Cardiac septum (tissue), 1 donor: ENCODE measurements at regions not wholly inside any gene's neighbourhood (a gene's known extent, or its start where the extent isn't known, plus 50 kb on each side); places are given as distances from the start of the nearest gene placed in this dataset.

Experiments used
- DNase-seq: peaks from one replicate; pipeline ENCODE4 v3.0.0-alpha.2; 2020; ENCODE audit warnings: low spot score
- intact Hi-C: fragments of 100-400 bp; cut with DNase I; formaldehyde crosslinking; loops from one replicate; pipeline ENCODE4 v1.14.0; 2022
- donor health status: DM: no; HTN: no; CAD: no.

DNA sequence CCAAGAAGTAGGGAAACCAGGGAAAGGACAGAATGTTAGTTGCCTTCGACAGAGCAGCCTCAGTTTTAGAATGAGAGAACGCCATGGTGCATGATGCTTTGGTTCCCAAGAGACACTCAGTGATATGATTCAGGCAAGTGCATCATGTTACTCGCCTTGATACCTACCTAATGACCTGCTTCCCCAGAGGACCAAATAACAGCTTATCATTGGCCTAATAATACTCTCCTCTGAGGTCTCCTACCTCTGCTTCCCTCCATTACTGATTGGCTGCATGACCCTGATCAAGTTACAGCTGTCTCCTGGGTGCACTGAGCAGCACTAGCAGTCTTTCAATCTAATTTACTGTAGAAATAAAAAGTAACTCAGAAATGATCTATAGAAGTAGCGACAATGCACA, 979.7 kb upstream of the FAT3 start:
- intact Hi-C loops, result loop anchor here (10.0 kb wide), 1 partner anchor 200 kb away; no protein-coding TSS in a partner anchor
- DNase-seq, result no peak

GRCh38 chr11:91243630-91244029, 981.0 kb upstream of the FAT3 start:
- intact Hi-C loops, result loop anchor here (10.0 kb wide), 1 partner anchor 199 kb away; no protein-coding TSS in a partner anchor
- DNase-seq, result no peak

DNA sequence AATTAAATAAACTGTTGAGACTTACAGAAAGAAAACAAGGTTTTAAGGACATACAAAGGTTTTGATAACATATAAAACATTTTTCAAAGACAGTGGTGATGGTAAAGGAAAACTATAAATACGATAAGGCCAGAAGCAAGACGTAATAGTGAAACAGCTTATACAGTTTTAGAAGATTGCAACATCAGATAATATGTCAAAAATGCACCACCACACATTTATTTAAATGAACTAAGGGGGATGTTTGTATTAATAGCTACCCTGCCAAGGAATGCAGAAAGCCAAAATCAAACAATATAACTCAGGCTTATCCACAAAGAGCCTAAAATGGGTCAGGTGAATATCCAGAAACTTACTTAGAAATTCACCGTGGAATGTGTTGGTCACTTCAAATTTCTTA, 981.6 kb upstream of the FAT3 start:
- no peak for DNase-seq
- intact Hi-C loops, result loop anchor here (10.0 kb wide), 1 partner anchor 198 kb away; no protein-coding TSS in a partner anchor

DNA sequence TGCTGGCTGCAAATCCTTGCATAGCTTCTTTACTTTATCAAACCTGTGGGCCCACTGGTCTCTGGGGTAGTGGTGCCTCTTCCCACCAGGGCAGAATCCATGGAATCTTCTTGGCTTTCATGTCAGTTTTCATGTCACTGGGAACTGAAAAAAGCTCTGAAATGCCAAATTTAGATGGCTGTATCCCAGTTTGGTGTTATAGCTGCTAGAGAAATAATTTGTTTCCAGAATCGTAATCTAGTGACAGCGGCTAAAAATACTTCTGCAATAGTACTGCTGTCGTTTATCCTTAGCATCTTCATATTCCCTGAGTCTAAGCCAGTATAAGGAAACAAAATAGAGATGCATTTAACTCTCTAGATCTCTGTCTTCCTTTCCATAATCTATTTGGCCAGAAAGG, 983.4 kb upstream of the FAT3 start:
- no peak for DNase-seq
- intact Hi-C loops, result loop anchor here (10.0 kb wide), 1 partner anchor 196 kb away; no protein-coding TSS in a partner anchor

DNA sequence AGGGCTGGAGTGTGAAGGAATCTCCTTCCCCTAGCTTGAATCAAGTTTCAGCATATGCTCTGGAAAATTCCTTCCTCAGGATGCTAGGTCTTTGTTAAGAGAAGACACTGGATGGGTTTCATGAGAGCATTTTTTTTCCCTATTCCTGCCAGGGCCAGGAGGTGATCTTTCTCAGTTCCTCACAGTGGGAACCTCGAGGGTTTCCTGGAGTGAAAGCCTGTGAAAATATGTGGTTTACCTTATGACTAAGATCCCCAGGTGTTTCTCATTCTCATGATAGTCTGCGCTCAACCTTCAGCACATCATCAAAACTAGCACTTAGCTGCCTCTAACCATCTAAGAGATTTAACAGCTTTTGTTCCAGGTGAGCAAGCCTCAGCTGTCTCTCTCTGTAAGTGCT, 985.3 kb upstream of the FAT3 start:
- no peak for DNase-seq
- intact Hi-C loops, result no loop called here

GRCh38 chr11:91231226-91231625, 993.4 kb upstream of the FAT3 start:
- intact Hi-C loops, result no loop called here
- no peak for DNase-seq

DNA sequence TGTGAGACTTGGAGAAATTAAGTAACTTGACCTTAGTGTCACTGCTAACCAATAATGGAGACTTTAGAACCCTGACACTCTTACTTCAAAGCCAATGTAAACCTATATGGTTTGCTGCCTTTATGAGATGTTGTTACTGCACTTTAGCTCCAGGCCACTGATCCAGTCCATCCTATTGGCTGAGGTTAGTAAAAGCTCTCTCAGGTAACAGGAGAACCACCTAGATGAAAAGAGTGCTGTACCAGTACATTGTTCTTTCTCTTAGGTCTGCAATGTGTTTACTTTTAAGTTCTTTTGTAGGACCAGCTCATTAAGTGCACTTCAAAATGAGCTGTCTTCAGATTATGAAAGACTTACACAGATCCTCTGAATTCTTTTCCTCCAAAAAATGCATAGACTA, 994.0 kb upstream of the FAT3 start:
- DNase-seq, result no peak
- intact Hi-C loops, result no loop called here

DNA sequence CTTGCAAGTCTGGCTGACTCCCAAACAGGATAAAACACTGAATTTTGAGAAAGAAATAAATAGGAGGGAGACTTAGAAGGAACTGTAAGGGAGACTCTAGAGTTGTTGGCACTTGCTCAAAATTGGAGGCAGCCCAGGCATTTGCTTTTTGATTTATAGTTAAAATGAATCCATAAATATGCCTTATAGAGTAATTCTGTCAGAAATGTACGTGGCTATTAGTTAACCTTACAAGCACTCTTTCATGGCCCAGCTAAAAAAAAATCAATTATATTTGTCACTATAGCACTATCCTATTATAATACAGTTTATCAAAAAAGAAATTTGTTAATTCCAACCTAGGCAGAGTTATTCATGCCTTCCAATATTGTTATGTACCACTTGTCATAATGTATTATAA, 1000.0 kb upstream of the CHORDC1 start:
- intact Hi-C loops, result no loop called here

GRCh38 chr11:91220476-91221202, 997.8 kb upstream of the CHORDC1 start:
- intact Hi-C loops, result no loop called here
- DNase-seq, result no peak

More for the DNA sequence above, 1000.0 kb upstream of the CHORDC1 start:
- no peak for DNase-seq

- intact Hi-C loops, result no loop called here
- no peak for DNase-seq
Measured at GRCh38 chr11:91219535-91219934, 996.7 kb upstream of the CHORDC1 start.

- intact Hi-C loops, result no loop called here
- no peak for DNase-seq
Measured at GRCh38 chr11:91209751-91210150, 986.9 kb upstream of the CHORDC1 start.

DNA sequence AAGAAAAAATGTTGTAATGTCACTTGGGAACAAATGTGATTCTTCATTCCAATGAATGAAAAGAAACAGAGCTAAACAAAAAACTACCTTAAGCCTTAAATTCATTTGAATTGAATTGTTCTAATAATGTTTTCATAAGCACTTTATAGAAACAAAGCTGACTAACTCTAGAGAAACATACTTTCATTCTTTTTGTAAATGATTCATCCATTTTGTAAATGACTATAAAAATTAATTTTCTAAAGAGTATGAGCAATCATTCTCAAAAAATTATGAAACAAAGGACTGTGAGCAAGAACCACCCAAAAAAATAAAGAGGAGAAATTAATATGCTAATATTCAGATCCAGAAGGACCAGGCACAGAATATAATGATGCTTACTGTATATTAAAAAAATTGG, 986.5 kb upstream of the CHORDC1 start:
- DNase-seq, result no peak
- intact Hi-C loops, result no loop called here

- intact Hi-C loops, result no loop called here
- no peak for DNase-seq
Measured at GRCh38 chr11:91199866-91200265, 977.0 kb upstream of the CHORDC1 start.

- intact Hi-C loops, result no loop called here
- no peak for DNase-seq
Measured at GRCh38 chr11:91194546-91194945, 971.7 kb upstream of the CHORDC1 start.

GRCh38 chr11:91188484-91188883, 965.6 kb upstream of the CHORDC1 start:
- no peak for DNase-seq
- intact Hi-C loops, result no loop called here

DNA sequence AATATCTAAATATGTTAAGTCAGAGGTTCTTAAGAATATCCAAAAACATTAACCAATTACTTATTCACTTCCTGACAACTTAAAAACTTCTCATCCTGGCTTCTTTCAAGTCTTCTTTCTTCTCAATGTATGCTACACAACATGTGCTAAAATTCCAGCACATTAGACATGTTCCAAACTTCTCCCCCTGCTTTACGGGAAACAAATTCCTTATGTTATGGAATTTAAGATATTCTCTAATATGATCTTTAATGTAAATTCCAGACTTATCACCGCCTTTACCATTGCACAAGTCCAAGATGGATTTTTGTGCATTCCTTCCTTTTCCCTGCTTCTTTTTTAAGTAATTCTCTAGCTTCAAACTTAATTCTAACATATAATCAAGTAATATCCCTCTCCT, 964.5 kb upstream of the CHORDC1 start:
- intact Hi-C loops, result no loop called here
- no peak for DNase-seq

- intact Hi-C loops, result no loop called here
- no peak for DNase-seq
Measured at GRCh38 chr11:91178366-91178765, 955.5 kb upstream of the CHORDC1 start.

DNA sequence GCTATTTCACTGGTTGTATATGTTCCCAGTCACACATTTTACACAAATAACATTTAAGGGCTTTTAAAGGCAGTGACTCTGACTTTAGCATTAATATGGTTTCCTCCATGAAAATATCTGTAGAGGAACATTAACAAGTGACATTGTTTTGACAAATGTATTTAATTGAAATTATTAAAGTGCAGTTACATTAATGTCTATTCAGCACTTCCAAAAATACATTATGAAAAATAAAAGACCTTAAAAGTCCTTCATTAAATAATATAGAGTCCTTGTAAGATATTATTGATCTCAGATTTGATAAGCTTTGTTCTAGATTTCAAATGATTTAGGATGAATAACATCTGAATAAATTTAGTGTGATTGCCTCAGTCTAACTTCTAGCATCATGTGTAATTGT, 951.9 kb upstream of the CHORDC1 start:
- no peak for DNase-seq
- intact Hi-C loops, result no loop called here

DNA sequence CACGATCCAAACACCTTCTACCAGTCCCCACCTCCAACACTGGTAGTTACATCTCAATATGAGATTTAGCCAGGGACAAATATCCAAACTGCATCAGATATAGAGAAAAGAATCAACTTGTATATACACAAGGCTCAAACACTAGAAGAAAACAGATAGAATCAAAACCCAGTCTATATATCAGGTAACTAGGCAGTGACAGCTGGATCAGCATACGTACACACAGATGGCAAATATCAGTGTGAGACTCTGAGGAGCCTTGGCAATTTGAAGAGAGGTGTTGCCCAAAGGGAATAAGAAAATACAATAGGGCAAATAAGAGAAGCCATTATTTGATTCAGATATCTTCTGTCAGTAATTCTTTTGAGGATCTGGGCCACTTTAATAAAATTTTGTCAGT, 951.3 kb upstream of the CHORDC1 start:
- DNase-seq, result no peak
- intact Hi-C loops, result no loop called here

- DNase-seq, result no peak
- intact Hi-C loops, result no loop called here
Measured at GRCh38 chr11:91173701-91174100, 950.9 kb upstream of the CHORDC1 start.

DNA sequence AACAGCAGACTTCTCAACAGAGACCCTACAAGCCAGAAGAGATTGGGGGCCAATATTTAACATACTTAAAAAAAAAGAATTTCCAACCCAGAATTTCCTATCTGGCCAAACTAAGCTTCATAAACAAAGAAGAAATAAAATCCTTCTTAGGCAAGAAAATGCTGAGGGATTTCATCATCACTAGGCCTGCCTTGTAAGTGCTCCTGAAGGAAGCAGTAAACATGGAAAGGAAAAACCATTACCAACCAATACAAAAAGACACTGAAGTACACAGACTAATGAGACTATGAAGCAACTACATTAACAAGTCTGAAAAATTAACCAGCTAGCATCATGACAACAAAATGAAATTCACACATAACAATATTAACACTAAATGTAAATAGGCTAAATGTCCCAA, 947.9 kb upstream of the CHORDC1 start:
- DNase-seq, result no peak
- intact Hi-C loops, result no loop called here

- intact Hi-C loops, result no loop called here
- DNase-seq, result no peak
Measured at GRCh38 chr11:91164452-91164822, 941.6 kb upstream of the CHORDC1 start.
